GM13977 (cell line): ENCODE measurements at regions not wholly inside any gene's neighbourhood (a gene's known extent, or its start where the extent isn't known, plus 50 kb on each side); places are given as distances from the start of the nearest gene placed in this dataset.

Experiments used
- DNase-seq: peaks from one replicate; pipeline ENCODE4 v3.0.0; 2012; ENCODE audit warnings: low spot score
- CTCF ChIP-seq: IDR thresholded peaks from 2 replicates; pipeline ENCODE4 v1.5.1; 2012; ENCODE audit warnings: mild to moderate bottlenecking, control low read depth; ENCODE audit not compliant: insufficient read depth; ENCODE audit errors: extremely low read depth, missing control alignments
- in situ Hi-C: fragments of 300-500 bp; cut with MboI; formaldehyde crosslinking; loops from one replicate; pipeline ENCODE4 v1.12.0; 2022; ENCODE audit warnings: low sequenced_read_pairs, low pct_unique_long_range_greater_than_20kb, mixed read lengths, inconsistent platforms; ENCODE audit not compliant: unreplicated experiment

- DNase-seq = no peak
- in situ Hi-C loops = no loop called here
- TF ChIP-seq CTCF = no peak
These were observed 550.7 kb upstream of the DPPA4 start for GRCh38 chr3:109888026-109888425.

- no peak for TF ChIP-seq CTCF
- in situ Hi-C loops = no loop called here
- DNase-seq = no peak
These were observed 560.4 kb upstream of the DPPA4 start for GRCh38 chr3:109897734-109898133.

GRCh38 chr3:109899925-109900324 is 562.6 kb upstream of the DPPA4 start:
- in situ Hi-C loops = no loop called here
- TF ChIP-seq CTCF = no peak
- no peak for DNase-seq

GRCh38 chr3:109900783-109901182 is 563.4 kb upstream of the DPPA4 start:
- in situ Hi-C loops = no loop called here
- DNase-seq = no peak
- TF ChIP-seq CTCF = no peak

- no peak for TF ChIP-seq CTCF
- in situ Hi-C loops = no loop called here
- no peak for DNase-seq
These were observed 565.2 kb upstream of the DPPA4 start for GRCh38 chr3:109902549-109902948.

- no peak for TF ChIP-seq CTCF
- in situ Hi-C loops = no loop called here
- DNase-seq = no peak
These were observed 565.8 kb upstream of the DPPA4 start for GRCh38 chr3:109903100-109903499.

GRCh38 chr3:109910772-109911171 is 573.4 kb upstream of the DPPA4 start:
- TF ChIP-seq CTCF = no peak
- in situ Hi-C loops = no loop called here
- no peak for DNase-seq
